SHP77 (cell line): ENCODE measurements at regions not wholly inside any gene's neighbourhood (a gene's known extent, or its start where the extent isn't known, plus 50 kb on each side); places are given as distances from the start of the nearest gene placed in this dataset.

Experiments used
- DNase-seq, 2 experiments: peaks; one replicate each; lab custom pipeline; 2025; lab: John Stamatoyannopoulos, UW

DNA sequence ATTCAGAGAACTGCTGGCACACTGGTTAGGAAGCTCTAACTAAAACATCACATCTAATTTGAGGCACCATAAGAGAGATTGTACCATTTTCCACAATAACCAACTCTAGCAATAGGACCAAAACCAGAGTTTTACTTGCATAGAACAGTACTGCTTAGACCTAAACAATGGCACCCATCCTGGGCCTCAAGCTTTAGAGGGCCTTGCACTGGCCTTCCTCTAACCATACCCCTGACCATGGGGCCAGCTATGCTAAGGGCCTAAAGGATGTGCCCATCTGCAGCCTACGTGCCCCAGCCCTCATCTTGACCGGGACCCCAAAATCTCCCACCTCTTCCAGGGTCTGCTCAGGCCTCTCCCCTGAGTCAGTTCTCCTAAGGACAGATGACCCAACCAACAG, 74.4 kb upstream of the ARHGAP32 start:
- no peak for DNase-seq

DNA sequence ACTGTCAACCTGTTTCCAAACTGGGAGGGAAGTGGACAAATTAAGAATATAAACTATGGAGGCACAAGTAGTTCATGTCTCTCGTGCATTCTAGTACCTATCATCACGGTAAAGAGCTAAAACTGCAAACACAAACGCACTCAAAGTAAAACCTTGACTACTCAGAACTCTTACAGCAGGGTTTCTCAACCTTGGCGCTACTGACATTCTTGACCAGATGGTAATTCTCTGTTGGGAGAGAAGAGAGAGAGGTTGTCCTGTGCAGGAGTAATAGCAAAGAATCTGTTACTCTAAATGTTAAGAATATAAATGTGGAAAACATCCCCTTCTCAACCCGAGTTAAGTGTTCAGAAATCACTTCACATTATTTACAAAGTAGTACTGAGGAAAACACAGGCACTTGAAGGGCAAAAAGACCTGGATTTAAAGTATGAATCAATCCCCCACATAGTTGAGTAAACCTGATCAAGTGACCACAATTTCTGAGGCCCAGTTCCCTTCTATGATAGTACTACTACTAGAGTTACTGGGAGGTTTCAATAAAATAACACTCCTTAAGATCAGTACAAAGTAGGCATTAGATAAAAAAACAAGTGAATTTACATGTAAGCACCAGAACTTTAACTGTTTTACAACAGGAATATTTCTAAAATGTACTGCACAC, 73.1 kb upstream of the ARHGAP32 start:
- DNase-seq = no peak

DNA sequence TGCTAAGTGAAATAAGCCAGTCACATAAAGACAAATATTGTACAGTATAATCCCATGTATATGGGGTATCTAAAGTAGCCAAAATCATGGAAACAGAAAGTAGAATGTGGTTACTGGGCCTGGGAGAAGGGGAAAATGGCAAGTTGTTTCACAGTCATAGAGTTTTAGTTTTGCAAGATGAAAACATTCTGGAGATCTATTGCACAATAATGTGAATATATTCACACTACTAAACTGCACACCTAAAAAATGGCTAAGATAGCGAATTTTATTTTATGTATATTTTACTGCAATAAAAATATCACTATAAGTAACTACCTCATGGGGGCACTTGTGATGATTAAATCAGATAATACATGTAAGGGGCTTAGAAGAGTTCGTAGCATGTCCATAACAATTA, 72.0 kb upstream of the ARHGAP32 start:
- no peak for DNase-seq

DNA sequence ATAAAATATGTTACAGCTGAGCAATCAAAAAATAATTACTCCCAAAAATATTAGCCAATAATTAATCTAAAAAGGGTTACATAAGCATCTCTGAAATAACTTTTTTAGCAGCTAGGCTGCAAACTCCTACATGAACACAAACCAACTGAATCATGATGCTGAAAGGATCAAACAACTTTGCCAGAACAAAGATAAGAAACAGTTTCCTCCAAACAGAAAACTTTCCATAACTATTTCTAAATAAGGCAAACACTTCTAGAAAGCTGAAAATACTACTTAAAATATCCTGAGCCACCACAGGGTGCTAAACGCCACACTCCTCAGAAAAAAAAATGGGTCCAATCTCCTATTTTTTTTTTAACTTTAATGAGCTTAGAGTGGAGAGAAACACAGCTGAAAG, 68.6 kb upstream of the ARHGAP32 start:
- DNase-seq = no peak

DNA sequence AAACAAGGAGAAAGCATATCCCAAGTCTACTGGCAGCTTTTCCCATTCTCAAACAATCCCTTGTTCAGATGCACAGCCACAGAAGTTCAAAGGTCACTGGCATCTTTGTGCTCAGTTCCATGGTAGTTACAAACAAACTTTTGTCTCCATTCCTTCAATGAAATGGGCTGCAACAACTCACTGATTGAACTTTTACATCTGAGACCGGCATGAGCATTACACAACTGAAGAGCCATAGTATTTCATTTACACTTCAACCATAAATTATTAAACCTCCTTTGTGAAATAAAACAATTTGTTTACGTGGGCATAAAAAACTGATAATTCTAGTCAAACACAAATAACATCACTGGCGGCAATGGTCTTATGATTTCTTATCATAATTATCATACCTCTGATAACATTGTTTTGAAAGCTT, 67.8 kb upstream of the ARHGAP32 start:
- DNase-seq = no peak

DNA sequence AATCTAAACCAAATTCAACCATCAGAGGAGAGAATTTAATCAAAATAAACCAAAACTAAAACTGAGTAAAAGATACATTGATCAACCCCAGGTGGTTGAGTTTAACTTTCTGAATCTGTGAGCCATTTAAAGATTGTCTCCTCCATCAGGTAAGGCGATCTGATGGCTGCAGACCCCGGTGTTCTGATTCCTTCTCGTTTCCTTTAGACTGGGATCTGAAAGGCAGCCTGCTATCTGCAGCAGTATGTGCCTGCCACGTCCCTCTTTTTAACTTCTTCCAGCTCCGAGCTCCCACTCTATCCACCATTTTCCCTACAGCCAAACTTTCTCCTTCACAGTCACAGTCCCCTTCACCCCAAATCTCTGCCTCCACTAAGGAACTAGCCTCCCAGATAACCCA, 66.1 kb upstream of the ARHGAP32 start:
- no peak for DNase-seq

DNA sequence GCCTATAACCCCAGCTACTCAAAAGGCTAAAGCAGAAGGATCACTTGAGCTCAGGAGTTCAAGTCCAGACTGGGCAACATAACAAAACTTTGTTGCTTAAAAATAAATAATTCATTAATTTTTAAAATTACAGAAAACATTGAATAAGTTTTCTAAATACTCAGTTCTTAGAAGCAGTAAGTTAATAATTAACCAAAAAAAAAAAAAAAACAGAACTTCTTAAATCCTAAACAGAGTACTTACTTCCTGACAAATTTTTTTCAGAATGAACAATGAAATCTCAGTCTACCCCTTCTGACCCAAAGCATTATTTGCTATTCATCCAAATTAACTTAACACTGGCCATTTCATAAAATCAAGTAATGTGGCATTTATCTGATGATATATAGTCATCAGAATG, 65.4 kb upstream of the ARHGAP32 start:
- DNase-seq = no peak

DNA sequence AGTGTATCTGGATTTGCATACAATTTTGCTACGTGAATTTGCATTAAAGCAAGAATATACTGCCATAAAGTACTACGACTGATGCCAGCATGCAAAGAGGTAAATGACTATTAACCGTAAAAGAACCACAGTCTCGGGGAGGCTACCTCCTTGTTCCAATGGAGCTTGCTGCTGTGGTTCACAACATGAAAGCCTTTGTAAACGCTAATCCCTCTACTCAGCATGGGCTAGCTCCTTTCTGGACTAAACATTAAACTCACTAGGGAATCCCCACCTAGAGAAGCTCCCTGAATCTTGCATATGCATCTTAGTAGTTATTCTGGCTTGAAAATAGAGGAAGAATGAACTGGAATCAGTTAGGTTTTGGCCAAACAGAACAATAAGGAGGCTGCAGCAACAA, 60.5 kb upstream of the ARHGAP32 start:
- no peak for DNase-seq

DNA sequence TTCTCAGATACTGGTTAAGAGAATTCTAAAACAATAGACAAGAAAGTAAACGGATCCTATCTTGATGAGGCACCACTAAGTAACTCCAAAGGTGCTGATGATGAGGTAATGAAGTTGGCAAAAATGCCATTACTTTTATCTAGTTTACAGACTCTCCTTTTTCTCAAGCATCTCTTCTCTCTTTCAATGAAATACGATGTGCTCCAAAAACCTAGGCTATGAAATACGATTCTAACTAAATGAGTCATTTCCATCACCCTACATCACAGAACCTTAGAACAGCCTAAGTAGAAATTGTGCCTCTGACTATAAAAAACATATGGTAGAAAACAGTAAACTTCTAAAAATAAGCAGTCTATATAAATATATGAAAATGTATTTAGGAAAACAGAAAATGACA, 58.9 kb upstream of the ARHGAP32 start:
- no peak for DNase-seq

DNA sequence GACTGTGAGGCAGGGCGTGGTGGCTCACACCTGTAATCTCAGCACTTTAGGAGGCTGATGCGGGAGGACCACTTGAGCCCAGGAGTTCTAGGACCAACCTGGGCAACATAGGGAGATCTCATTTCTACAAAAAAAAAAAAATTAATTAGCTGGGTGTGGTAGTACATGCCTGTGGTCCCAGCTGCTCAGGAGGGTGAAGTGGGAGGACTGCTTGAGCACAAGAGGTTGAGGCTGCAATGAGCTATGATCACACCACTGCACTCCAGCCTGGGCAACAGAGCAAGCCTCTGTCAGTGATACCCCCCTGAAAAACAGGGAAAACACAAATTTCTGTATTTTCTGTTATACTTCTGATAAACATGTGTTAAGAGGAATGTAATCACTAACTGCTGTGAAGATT, 57.8 kb upstream of the ARHGAP32 start:
- no peak for DNase-seq

DNA sequence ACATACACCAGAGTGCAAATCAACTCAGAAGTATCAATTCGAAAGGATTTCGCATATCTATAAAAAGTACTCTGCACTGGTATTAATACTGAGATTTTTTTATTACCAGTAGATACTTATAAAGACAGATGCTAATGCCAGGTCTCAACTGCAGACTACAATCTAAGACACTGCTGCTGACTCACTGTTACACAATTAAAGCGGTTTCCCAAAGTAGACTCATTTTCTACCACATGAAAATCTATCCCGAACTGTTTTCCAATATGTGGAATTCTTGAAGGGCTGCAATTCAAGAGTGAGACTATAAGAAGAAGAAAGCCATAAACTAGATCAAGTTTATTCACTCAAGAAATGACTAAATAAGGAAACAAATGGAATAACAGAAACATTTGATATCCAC, 57.2 kb upstream of the ARHGAP32 start:
- DNase-seq = no peak

DNA sequence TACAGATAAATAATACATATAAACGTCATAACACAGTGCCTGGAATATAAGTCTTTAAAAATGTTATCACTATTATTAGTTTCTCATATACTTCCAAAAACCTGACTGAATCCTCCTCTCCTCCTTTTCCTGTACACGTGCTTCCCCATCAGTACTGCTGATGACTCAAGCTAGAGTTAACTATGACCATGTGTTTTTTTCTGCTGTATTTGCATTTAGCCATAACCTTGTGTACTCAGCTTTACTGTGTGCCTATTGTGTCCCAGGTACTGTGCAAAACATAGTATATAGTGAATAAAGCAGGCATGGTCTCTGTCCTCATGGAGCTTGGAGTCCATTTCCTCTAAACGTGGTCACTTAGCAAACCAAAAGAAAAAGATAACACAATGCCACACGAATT, 56.5 kb upstream of the ARHGAP32 start:
- DNase-seq = peak; percentile 1 to 6

DNA sequence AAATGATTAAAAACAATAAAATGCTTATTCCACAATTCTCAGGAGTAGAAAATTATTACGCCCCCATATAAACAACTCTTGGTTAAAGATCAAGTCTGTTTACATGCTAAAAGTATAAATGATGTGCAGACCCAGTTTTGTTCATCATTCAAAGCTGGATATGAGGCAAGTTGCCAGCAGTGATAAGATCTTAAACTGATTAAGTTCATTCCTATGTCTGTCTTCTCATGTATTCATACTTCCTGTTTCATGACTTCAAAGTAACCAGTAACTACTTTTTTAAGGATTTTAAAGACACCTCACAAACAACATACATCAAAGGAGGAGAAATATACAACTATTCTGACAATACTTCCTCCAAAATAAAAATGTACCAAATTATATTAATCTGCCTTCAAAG, 55.0 kb upstream of the ARHGAP32 start:
- no peak for DNase-seq

DNA sequence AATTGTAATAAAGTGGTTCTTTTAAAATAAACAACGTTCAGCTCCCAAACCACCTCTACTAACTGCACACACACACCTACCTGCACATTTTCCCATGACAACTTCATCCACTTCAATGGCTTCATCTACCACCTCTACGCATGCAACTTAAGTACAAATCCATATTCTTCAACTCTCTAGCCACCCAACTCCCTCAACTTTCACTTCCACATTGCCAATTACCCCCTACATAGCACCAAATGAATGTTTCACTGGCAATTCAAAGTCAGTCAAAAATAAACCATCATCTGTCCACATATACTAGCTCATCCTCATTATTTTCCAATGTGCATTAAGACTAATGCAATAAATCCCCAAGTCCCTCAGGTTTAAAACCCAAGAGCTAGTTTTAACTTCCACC, 50.7 kb upstream of the ARHGAP32 start:
- DNase-seq = no peak
